ENCODE measurements at regions not wholly inside any gene's neighbourhood (a gene's known extent, or its start where the extent isn't known, plus 50 kb on each side); places are given as distances from the start of the nearest gene placed in this dataset.

- TF ChIP-seq SIN3A (IDR thresholded peaks at IDR 0.05; ENCODE audit: borderline replicate concordance, low read depth, low read length), result no peak
Measured at GRCh38 chr9:115531410-115532125, 413.6 kb upstream of the TNC start (continued).

GRCh38 chr9:115533511-115533910 is 415.6 kb upstream of the TNC start:
- ChIA-PET CTCF (no interaction called here), POLR2A (no interaction called here)
- Histone ChIP-seq H4K20me1 (ENCODE audit: insufficient read depth) (no peaks in the 10 kb centered on the region), H3K4me1 (ENCODE audit: control insufficient read depth in 1 of 2, insufficient read depth in 2 of 2, low read depth in 1 of 2, low read length in 1 of 2) (peaks cover 4 to 6% of the 10 kb centered on the region in 2 experiments; a peak in 3 of 4 replicates), H2AFZ (ENCODE audit: low read depth) (no peak overlapping the region), H3K9ac (no peak overlapping the region), H3K27me3 (ENCODE audit: insufficient read depth) (no peaks in the 10 kb centered on the region), H3K4me3 (ENCODE audit: low read depth in 2 of 2, low read length in 1 of 2) (no peak overlapping the region), H3K27ac (ENCODE audit: low read depth in 2 of 2, low read length in 1 of 2) (no peak overlapping the region), H3K79me2 (ENCODE audit: insufficient read depth) (no peaks in the 10 kb centered on the region), H3K9me2 (no peaks in the 10 kb centered on the region), H3F3A (replicated peaks; ENCODE audit: insufficient read depth) (no peaks in the 10 kb centered on the region), H3K9me3 (no peaks in the 10 kb centered on the region), H3K36me3 (replicated peaks in 1 of 2; ENCODE audit: control insufficient read depth in 1 of 2, insufficient read depth in 2 of 2, low read length in 1 of 2) (no peaks in the 10 kb centered on the region), H3K4me2 (no peak overlapping the region)
- TF ChIP-seq USF1 (IDR thresholded peaks at IDR 0.05; ENCODE audit: borderline replicate concordance, low read depth) (no peak), EZH2phosphoT487 (IDR thresholded peaks at IDR 0.05; ENCODE audit: borderline replicate concordance, low read depth) (no peak), NFIC (IDR thresholded peaks at IDR 0.05; ENCODE audit: borderline replicate concordance) (no peak), JUND (IDR thresholded peaks at IDR 0.05) (no peak), MEF2A (IDR thresholded peaks at IDR 0.05; ENCODE audit: borderline replicate concordance, low read depth) (no peak), YY1 (IDR thresholded peaks at IDR 0.05; ENCODE audit: low read depth) (no peak), REST (IDR thresholded peaks at IDR 0.05; ENCODE audit: low read depth, low read length) (no peak), RCOR1 (IDR thresholded peaks at IDR 0.05; ENCODE audit: low read length) (no peak), TAF1 (IDR thresholded peaks at IDR 0.05; ENCODE audit: borderline replicate concordance, low read depth, low read length) (no peak), FOXJ3 (CRISPR knock-in tag; IDR thresholded peaks at IDR 0.05) (no peak), GABPA (IDR thresholded peaks at IDR 0.05; ENCODE audit: low read depth) (no peak), IRF3 (IDR thresholded peaks at IDR 0.05; ENCODE audit: low read depth, low read length) (no peak), FOSL2 (IDR thresholded peaks at IDR 0.05; ENCODE audit: borderline replicate concordance, low read depth) (no peak), RXRA (IDR thresholded peaks at IDR 0.05; ENCODE audit: borderline replicate concordance, low read depth) (no peak), ELF1 (IDR thresholded peaks at IDR 0.05) (no peak), CTCF (IDR thresholded peaks at IDR 0.05) (no peak), PBX3 (IDR thresholded peaks at IDR 0.05) (no peak)
- DNase-seq, result no peak

Measured in SK-N-SH (cell line).